GM21526 (cell line): ENCODE measurements at regions not wholly inside any gene's neighbourhood (a gene's known extent, or its start where the extent isn't known, plus 50 kb on each side); places are given as distances from the start of the nearest gene placed in this dataset.
"Not testable (repeated sequence)": the region's sequence is repeated elsewhere in the genome, so short reads cannot be mapped to it uniquely, and the experiment has no call there.

Source experiments
- ATAC-seq: cut with Tn5 transposase; IDR thresholded peaks from one replicate; pipeline ENCODE4 v1.9.1; 2021; ENCODE audit warnings: moderate library complexity; ENCODE audit not compliant: unreplicated experiment, low FRiP score

- ATAC-seq: no peak
Measured at GRCh38 chr15:20369500-20369899, 172.1 kb downstream of the GOLGA6L6 start.

- no peak for ATAC-seq
Measured at GRCh38 chr15:20368974-20369373, 172.6 kb downstream of the GOLGA6L6 start.

GRCh38 chr15:20367093-20367492 lies 174.5 kb downstream of the GOLGA6L6 start:
- ATAC-seq: no peak

- ATAC-seq: not testable (repeated sequence)
Measured at GRCh38 chr15:20363591-20363990, 178.0 kb downstream of the GOLGA6L6 start.

GRCh38 chr15:20361091-20361490 lies 180.5 kb downstream of the GOLGA6L6 start:
- no peak for ATAC-seq

- no peak for ATAC-seq
Measured at GRCh38 chr15:20358779-20359414, 182.7 kb downstream of the GOLGA6L6 start.

GRCh38 chr15:20358066-20358778 lies 183.4 kb downstream of the GOLGA6L6 start:
- no peak for ATAC-seq

GRCh38 chr15:20357481-20358065 lies 184.0 kb downstream of the GOLGA6L6 start:
- ATAC-seq: no peak

GRCh38 chr15:20356911-20357480 lies 184.6 kb downstream of the GOLGA6L6 start:
- ATAC-seq: no peak

- ATAC-seq: no peak
Measured at GRCh38 chr15:20356444-20356910, 185.1 kb downstream of the GOLGA6L6 start.

GRCh38 chr15:20355256-20355868 lies 186.2 kb downstream of the GOLGA6L6 start:
- ATAC-seq: no peak

GRCh38 chr15:20354884-20355223 lies 186.7 kb downstream of the GOLGA6L6 start:
- ATAC-seq: not testable (repeated sequence)

GRCh38 chr15:20353966-20354883 lies 187.4 kb downstream of the GOLGA6L6 start:
- no peak for ATAC-seq

- no peak for ATAC-seq
Measured at GRCh38 chr15:20352241-20353200, 189.1 kb downstream of the GOLGA6L6 start.

GRCh38 chr15:20351448-20351971 lies 190.1 kb downstream of the GOLGA6L6 start:
- ATAC-seq: no peak

GRCh38 chr15:20349774-20350498 lies 191.7 kb downstream of the GOLGA6L6 start:
- no peak for ATAC-seq

- ATAC-seq: no peak
Measured at GRCh38 chr15:20348900-20349773, 192.5 kb downstream of the GOLGA6L6 start.
